ENCODE measurements at regions not wholly inside any gene's neighbourhood (a gene's known extent, or its start where the extent isn't known, plus 50 kb on each side); places are given as distances from the start of the nearest gene placed in this dataset.

DNA sequence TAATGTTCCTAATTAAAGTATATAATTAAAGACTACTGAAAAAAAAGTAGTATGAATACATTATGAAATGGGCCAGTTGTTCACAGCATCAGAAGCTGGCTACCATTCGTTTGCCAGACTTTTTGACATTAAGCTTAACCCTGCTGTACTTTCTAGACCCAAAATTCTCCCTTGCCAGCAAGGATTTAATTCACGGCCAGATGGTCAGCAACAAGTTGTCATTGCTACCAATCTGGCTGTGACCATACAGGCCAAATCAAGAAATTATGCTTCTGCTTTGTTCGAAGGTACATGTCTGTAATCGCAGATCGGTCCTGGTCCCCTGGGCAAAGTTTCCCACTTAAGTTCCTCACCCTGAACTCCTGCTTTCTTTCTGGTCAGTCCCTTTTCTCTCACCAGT lies 217.7 kb upstream of the ATXN7L3B start:
- no peak for DNase-seq (ENCODE audit: low spot score in 2 of 2)
- intact Hi-C loops (cut with DNase I; ENCODE audit: low total_unique reads), result loop anchor here (5.0 kb wide), 1 partner anchor 1208 kb away; no protein-coding TSS in a partner anchor
- H3K9me3 ChIP-seq, result no peaks in the 10 kb centered on the region
- no peaks in the 10 kb centered on the region for H3K27me3 ChIP-seq
- H3K4me3 ChIP-seq, result no peak overlapping the region
- no peak overlapping the region for H3K27ac ChIP-seq
- no peaks in the 10 kb centered on the region for H3K36me3 ChIP-seq
- no peaks in the 10 kb centered on the region for H3K4me1 ChIP-seq
- TF ChIP-seq POLR2AphosphoS5 (IDR thresholded peaks at IDR 0.05) (no peak), POLR2A (IDR thresholded peaks at IDR 0.05) (no peak)
- TF ChIP-seq, protein P1, sequence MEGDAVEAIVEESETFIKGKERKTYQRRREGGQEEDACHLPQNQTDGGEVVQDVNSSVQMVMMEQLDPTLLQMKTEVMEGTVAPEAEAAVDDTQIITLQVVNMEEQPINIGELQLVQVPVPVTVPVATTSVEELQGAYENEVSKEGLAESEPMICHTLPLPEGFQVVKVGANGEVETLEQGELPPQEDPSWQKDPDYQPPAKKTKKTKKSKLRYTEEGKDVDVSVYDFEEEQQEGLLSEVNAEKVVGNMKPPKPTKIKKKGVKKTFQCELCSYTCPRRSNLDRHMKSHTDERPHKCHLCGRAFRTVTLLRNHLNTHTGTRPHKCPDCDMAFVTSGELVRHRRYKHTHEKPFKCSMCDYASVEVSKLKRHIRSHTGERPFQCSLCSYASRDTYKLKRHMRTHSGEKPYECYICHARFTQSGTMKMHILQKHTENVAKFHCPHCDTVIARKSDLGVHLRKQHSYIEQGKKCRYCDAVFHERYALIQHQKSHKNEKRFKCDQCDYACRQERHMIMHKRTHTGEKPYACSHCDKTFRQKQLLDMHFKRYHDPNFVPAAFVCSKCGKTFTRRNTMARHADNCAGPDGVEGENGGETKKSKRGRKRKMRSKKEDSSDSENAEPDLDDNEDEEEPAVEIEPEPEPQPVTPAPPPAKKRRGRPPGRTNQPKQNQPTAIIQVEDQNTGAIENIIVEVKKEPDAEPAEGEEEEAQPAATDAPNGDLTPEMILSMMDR (IDR thresholded peaks at IDR 0.05), result no peak

DNA sequence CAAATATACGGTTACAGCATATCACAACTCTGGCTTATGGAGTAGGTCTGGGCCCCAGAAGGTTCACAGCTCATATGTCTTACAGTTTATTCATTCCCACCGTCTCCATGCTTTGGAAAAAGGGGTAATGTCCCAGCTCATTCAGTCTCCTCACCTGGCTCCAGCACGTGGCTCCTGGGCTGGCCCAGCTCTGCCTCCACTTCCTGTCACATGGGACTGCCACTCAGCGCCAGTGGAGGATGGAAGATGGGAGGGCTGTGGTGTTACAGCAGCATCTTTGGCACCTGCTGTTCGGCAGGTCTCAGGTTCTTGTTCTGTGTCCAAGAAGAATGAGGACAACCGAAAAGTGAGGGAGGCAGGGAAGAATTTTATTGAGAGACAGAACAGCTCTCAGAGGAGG lies 216.3 kb upstream of the ATXN7L3B start:
- no peaks in the 10 kb centered on the region for H3K36me3 ChIP-seq
- intact Hi-C loops (cut with DNase I; ENCODE audit: low total_unique reads), result no loop called here
- TF ChIP-seq POLR2AphosphoS5 (IDR thresholded peaks at IDR 0.05), result no peak
- TF ChIP-seq POLR2A (IDR thresholded peaks at IDR 0.05), result no peak
- TF ChIP-seq, protein P1 (IDR thresholded peaks at IDR 0.05), result no peak
- H3K4me1 ChIP-seq, result no peaks in the 10 kb centered on the region
- no peak for DNase-seq (ENCODE audit: low spot score in 2 of 2)
- H3K27me3 ChIP-seq, result no peaks in the 10 kb centered on the region
- no peak overlapping the region for H3K4me3 ChIP-seq
- no peak overlapping the region for H3K27ac ChIP-seq
- H3K9me3 ChIP-seq, result no peaks in the 10 kb centered on the region

DNA sequence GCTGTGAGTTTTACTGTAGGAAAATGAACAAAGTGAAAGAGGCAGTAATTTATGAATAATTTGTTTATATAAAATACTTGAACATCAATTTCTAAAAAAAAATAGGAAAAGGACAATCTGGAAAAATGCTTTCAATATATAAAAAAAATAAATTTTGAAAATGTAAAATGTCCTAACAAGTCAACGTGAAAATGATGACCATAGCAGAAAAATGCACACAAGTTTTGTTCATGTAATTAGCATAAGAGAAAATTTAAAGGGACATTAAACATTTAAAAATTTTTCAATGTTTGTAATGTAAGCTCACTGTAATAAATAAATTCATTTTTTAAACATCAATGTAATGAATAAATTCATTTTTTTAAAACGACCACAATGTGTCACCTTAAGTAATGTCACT lies 214.8 kb upstream of the ATXN7L3B start:
- H3K9me3 ChIP-seq, result no peaks in the 10 kb centered on the region

DNA sequence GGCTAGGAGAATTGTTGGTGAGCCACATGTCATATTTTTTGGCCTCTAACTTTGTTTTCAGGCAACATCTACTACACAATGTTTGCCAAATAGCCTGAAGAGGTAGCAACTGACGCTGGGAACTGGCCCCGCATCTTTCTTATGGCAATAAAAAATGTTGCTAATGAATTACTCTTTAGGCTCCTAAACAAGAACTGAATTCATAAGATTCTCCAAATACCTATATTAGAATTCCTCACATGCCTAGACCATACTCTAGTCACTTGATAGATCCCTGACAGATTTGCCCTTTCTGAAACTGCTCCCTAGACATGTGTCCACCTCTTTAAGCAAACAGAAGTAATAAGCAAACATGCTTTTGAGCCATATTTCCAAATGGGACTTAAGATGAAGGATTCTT lies 209.0 kb upstream of the ATXN7L3B start:
- no peaks in the 10 kb centered on the region for H3K9me3 ChIP-seq
- H3K4me1 ChIP-seq, result no peaks in the 10 kb centered on the region
- H3K36me3 ChIP-seq, result no peaks in the 10 kb centered on the region
- TF ChIP-seq, protein P1 (IDR thresholded peaks at IDR 0.05), result no peak
- TF ChIP-seq POLR2A (IDR thresholded peaks at IDR 0.05) (no peak), POLR2AphosphoS5 (IDR thresholded peaks at IDR 0.05) (no peak)
- H3K27ac ChIP-seq, result no peak overlapping the region
- no peaks in the 10 kb centered on the region for H3K27me3 ChIP-seq
- H3K4me3 ChIP-seq, result no peak overlapping the region
- DNase-seq (ENCODE audit: low spot score in 2 of 2), result no peak
- intact Hi-C loops (cut with DNase I; ENCODE audit: low total_unique reads), result no loop called here

More for the DNA sequence above, 214.8 kb upstream of the ATXN7L3B start:
- Histone ChIP-seq H3K4me3 (no peak overlapping the region), H3K4me1 (no peaks in the 10 kb centered on the region), H3K27ac (no peak overlapping the region), H3K36me3 (no peaks in the 10 kb centered on the region), H3K27me3 (no peaks in the 10 kb centered on the region)
- TF ChIP-seq POLR2A (IDR thresholded peaks at IDR 0.05), result no peak
- no peak for TF ChIP-seq POLR2AphosphoS5 (IDR thresholded peaks at IDR 0.05)
- TF ChIP-seq, protein P1 (IDR thresholded peaks at IDR 0.05), result no peak
- intact Hi-C loops (cut with DNase I; ENCODE audit: low total_unique reads), result no loop called here
- DNase-seq (ENCODE audit: low spot score in 2 of 2), result no peak

DNA sequence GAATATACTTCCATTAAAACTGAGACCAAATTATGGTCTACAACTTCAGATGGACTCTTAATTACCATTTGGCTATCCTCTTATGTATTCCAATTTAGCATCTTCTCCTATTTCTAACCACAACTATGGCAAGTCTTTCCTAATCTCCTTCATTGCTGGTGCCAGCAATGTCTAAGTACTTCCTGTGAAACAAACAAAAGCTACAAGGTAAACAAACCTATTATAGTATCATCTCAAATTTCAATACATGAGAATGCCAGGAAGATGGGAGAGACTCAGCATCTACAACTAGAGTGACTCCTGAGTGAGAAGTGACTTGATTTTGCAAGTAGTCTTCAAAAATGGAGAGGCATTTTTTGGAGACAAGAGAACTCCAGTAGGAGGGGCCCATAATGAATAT lies 202.9 kb upstream of the ATXN7L3B start:
- TF ChIP-seq, protein P1 (IDR thresholded peaks at IDR 0.05), result no peak
- TF ChIP-seq POLR2AphosphoS5 (IDR thresholded peaks at IDR 0.05) (no peak), POLR2A (IDR thresholded peaks at IDR 0.05) (no peak)
- Histone ChIP-seq H3K4me1 (no peaks in the 10 kb centered on the region), H3K9me3 (no peaks in the 10 kb centered on the region), H3K27me3 (no peaks in the 10 kb centered on the region), H3K27ac (no peak overlapping the region), H3K4me3 (no peak overlapping the region), H3K36me3 (no peaks in the 10 kb centered on the region)
- no peak for DNase-seq (ENCODE audit: low spot score in 2 of 2)
- intact Hi-C loops (cut with DNase I; ENCODE audit: low total_unique reads), result no loop called here

All from breast epithelium (tissue), 4 donors.